ENCODE measurements at regions not wholly inside any gene's neighbourhood (a gene's known extent, or its start where the extent isn't known, plus 50 kb on each side); places are given as distances from the start of the nearest gene placed in this dataset.

DNA sequence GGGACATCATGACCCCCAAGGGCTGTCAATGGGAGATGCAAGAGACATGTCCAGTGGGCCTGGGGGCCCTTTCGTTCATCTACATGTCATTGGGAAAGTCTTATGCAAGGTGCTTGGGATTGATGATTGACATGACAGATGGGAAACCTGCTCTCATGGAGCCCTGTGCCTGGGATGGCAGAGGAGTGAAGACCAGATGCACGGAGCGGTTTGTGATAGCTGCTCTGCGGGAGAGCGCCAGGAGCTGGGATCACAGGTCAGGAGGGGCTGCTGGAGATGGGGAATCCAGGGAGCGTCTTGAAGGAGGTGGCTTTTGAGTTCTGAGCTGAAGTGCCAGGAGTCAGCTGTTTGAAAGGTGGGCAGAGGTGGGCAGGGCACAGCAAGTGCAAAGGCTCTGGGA, 104.3 kb downstream of the FGF18 start (continued):
- TF ChIP-seq, protein P1, sequence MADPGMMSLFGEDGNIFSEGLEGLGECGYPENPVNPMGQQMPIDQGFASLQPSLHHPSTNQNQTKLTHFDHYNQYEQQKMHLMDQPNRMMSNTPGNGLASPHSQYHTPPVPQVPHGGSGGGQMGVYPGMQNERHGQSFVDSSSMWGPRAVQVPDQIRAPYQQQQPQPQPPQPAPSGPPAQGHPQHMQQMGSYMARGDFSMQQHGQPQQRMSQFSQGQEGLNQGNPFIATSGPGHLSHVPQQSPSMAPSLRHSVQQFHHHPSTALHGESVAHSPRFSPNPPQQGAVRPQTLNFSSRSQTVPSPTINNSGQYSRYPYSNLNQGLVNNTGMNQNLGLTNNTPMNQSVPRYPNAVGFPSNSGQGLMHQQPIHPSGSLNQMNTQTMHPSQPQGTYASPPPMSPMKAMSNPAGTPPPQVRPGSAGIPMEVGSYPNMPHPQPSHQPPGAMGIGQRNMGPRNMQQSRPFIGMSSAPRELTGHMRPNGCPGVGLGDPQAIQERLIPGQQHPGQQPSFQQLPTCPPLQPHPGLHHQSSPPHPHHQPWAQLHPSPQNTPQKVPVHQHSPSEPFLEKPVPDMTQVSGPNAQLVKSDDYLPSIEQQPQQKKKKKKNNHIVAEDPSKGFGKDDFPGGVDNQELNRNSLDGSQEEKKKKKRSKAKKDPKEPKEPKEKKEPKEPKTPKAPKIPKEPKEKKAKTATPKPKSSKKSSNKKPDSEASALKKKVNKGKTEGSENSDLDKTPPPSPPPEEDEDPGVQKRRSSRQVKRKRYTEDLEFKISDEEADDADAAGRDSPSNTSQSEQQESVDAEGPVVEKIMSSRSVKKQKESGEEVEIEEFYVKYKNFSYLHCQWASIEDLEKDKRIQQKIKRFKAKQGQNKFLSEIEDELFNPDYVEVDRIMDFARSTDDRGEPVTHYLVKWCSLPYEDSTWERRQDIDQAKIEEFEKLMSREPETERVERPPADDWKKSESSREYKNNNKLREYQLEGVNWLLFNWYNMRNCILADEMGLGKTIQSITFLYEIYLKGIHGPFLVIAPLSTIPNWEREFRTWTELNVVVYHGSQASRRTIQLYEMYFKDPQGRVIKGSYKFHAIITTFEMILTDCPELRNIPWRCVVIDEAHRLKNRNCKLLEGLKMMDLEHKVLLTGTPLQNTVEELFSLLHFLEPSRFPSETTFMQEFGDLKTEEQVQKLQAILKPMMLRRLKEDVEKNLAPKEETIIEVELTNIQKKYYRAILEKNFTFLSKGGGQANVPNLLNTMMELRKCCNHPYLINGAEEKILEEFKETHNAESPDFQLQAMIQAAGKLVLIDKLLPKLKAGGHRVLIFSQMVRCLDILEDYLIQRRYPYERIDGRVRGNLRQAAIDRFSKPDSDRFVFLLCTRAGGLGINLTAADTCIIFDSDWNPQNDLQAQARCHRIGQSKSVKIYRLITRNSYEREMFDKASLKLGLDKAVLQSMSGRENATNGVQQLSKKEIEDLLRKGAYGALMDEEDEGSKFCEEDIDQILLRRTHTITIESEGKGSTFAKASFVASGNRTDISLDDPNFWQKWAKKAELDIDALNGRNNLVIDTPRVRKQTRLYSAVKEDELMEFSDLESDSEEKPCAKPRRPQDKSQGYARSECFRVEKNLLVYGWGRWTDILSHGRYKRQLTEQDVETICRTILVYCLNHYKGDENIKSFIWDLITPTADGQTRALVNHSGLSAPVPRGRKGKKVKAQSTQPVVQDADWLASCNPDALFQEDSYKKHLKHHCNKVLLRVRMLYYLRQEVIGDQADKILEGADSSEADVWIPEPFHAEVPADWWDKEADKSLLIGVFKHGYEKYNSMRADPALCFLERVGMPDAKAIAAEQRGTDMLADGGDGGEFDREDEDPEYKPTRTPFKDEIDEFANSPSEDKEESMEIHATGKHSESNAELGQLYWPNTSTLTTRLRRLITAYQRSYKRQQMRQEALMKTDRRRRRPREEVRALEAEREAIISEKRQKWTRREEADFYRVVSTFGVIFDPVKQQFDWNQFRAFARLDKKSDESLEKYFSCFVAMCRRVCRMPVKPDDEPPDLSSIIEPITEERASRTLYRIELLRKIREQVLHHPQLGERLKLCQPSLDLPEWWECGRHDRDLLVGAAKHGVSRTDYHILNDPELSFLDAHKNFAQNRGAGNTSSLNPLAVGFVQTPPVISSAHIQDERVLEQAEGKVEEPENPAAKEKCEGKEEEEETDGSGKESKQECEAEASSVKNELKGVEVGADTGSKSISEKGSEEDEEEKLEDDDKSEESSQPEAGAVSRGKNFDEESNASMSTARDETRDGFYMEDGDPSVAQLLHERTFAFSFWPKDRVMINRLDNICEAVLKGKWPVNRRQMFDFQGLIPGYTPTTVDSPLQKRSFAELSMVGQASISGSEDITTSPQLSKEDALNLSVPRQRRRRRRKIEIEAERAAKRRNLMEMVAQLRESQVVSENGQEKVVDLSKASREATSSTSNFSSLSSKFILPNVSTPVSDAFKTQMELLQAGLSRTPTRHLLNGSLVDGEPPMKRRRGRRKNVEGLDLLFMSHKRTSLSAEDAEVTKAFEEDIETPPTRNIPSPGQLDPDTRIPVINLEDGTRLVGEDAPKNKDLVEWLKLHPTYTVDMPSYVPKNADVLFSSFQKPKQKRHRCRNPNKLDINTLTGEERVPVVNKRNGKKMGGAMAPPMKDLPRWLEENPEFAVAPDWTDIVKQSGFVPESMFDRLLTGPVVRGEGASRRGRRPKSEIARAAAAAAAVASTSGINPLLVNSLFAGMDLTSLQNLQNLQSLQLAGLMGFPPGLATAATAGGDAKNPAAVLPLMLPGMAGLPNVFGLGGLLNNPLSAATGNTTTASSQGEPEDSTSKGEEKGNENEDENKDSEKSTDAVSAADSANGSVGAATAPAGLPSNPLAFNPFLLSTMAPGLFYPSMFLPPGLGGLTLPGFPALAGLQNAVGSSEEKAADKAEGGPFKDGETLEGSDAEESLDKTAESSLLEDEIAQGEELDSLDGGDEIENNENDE (IDR thresholded peaks at IDR 0.05; ENCODE audit: insufficient replicate concordance, low read length) = no peak
- TF ChIP-seq, protein P2, sequence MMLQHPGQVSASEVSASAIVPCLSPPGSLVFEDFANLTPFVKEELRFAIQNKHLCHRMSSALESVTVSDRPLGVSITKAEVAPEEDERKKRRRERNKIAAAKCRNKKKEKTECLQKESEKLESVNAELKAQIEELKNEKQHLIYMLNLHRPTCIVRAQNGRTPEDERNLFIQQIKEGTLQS (IDR thresholded peaks at IDR 0.05; ENCODE audit: insufficient read depth, low read depth, low read length) = no peak
- TF ChIP-seq FOSL1 (IDR thresholded peaks at IDR 0.05; ENCODE audit: insufficient read depth, low read depth, low read length) (no peak), ASH2L (IDR thresholded peaks at IDR 0.05; ENCODE audit: low read length) (no peak), MAFK (IDR thresholded peaks at IDR 0.05; ENCODE audit: low read depth, low read length) (no peak), BACH1 (IDR thresholded peaks at IDR 0.05; ENCODE audit: low read length) (no peak)

Measured in H1 (cell line).